ENCODE measurements at regions not wholly inside any gene's neighbourhood (a gene's known extent, or its start where the extent isn't known, plus 50 kb on each side); places are given as distances from the start of the nearest gene placed in this dataset.

DNA sequence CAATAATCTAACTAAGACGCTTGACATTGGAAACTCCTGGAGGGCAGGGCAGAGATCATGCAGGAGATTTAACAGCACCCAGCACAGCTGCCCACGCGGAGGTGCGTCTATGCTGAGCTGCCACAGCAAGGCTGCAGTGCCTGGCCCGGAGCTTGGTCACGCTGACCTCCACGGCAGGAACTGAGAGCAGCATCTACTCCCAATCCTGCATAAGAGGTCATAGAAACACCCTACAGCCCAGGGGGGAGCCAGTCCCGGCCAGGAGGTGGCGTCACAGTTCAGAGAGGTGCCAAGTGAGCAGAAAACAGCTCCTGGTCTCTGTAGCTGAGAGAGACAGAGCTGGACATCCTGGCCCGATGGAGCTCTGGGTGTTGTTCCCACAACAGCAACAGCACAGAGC, 121.1 kb upstream of the TMEM45B start:
- TF ChIP-seq, protein P1, sequence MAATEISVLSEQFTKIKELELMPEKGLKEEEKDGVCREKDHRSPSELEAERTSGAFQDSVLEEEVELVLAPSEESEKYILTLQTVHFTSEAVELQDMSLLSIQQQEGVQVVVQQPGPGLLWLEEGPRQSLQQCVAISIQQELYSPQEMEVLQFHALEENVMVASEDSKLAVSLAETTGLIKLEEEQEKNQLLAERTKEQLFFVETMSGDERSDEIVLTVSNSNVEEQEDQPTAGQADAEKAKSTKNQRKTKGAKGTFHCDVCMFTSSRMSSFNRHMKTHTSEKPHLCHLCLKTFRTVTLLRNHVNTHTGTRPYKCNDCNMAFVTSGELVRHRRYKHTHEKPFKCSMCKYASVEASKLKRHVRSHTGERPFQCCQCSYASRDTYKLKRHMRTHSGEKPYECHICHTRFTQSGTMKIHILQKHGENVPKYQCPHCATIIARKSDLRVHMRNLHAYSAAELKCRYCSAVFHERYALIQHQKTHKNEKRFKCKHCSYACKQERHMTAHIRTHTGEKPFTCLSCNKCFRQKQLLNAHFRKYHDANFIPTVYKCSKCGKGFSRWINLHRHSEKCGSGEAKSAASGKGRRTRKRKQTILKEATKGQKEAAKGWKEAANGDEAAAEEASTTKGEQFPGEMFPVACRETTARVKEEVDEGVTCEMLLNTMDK (IDR thresholded peaks at IDR 0.05; ENCODE audit: borderline replicate concordance, insufficient read depth, low read depth, low read length, poor library complexity, severe bottlenecking) = peak; percentile 46
- TF ChIP-seq GTF2F1 (IDR thresholded peaks at IDR 0.05; ENCODE audit: low read depth, low read length) (no peak), HDAC1 (IDR thresholded peaks at IDR 0.05) (no peak), RAD21 (CRISPR knock-in tag; conservative IDR thresholded peaks at IDR 0.05 in 1 of 2, IDR thresholded peaks at IDR 0.05 in 1 of 2) (0 out of 4 replicates have a peak, but pooled peaks of 1 of the 2 experiments have one; percentile 19), SMC3 (conservative IDR thresholded peaks at IDR 0.05; ENCODE audit: insufficient read depth, low read depth, low read length) (0 out of 2 replicates have a peak, but pooled peaks have one; percentile 6)
- TF ChIP-seq, protein P2, sequence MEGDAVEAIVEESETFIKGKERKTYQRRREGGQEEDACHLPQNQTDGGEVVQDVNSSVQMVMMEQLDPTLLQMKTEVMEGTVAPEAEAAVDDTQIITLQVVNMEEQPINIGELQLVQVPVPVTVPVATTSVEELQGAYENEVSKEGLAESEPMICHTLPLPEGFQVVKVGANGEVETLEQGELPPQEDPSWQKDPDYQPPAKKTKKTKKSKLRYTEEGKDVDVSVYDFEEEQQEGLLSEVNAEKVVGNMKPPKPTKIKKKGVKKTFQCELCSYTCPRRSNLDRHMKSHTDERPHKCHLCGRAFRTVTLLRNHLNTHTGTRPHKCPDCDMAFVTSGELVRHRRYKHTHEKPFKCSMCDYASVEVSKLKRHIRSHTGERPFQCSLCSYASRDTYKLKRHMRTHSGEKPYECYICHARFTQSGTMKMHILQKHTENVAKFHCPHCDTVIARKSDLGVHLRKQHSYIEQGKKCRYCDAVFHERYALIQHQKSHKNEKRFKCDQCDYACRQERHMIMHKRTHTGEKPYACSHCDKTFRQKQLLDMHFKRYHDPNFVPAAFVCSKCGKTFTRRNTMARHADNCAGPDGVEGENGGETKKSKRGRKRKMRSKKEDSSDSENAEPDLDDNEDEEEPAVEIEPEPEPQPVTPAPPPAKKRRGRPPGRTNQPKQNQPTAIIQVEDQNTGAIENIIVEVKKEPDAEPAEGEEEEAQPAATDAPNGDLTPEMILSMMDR (IDR thresholded peaks at IDR 0.05 in 2 of 3, conservative IDR thresholded peaks at IDR 0.05 in 1 of 3; ENCODE audit: insufficient read depth in 2 of 3, low read depth in 1 of 3, low read length in 3 of 3) = peak; percentile 47 to 54 (median 53); a peak in 5 of 6 replicates
- intact Hi-C loops (cut with micrococcal nuclease) = loop anchor here (2.0 kb wide), 1 partner anchor 56 kb away; no protein-coding TSS in a partner anchor
- ChIA-PET CTCF (ENCODE audit: low intra/inter-chr PET ratio) (no interaction called here), POLR2A (no interaction called here)
- H3K4me2 ChIP-seq (ENCODE audit: insufficient read depth, low read length) = no peak overlapping the region
- no peaks in the 10 kb centered on the region for H3K9me1 ChIP-seq (ENCODE audit: control insufficient read depth, insufficient read depth, low read length)
- ATAC-seq = peak; percentile 77
- H3K9ac ChIP-seq (ENCODE audit: insufficient read depth in 1 of 2, low read depth in 2 of 2, low read length in 2 of 2) = no peak overlapping the region
- H4K20me1 ChIP-seq (replicated peaks; ENCODE audit: control insufficient read depth, insufficient read depth, low read length) = no peaks in the 10 kb centered on the region
- H3K27me3 ChIP-seq (ENCODE audit: control insufficient read depth in 2 of 2, insufficient read depth in 2 of 2, low read length in 2 of 2) = peaks cover 0 to 22% of the 10 kb centered on the region in 2 experiments; a peak in 2 of 5 replicates
- FAIRE-seq = no peak
- DNase-seq (ENCODE audit: extremely low read depth in 1 of 4, low spot score in 3 of 4) = peak; percentile 14 to 38 (median 26)
- in situ Hi-C loops (cut with MboI) = no loop called here
- H3K27ac ChIP-seq (ENCODE audit: extremely low read depth, low read depth, low read length) = no peak overlapping the region
- no peaks in the 10 kb centered on the region for H3K79me2 ChIP-seq (ENCODE audit: control insufficient read depth, insufficient read depth, low read length)
- H3K4me1 ChIP-seq (replicated peaks in 1 of 2; ENCODE audit: control insufficient read depth in 2 of 2, insufficient read depth in 2 of 2, low read length in 2 of 2) = peaks cover 0 to 9% of the 10 kb centered on the region in 2 experiments; a peak in 3 of 5 replicates
- H3K9me3 ChIP-seq (replicated peaks; ENCODE audit: control insufficient read depth, insufficient read depth, low read depth, low read length) = no peaks in the 10 kb centered on the region
- WGBS (ENCODE audit: insufficient coverage, low coverage, missing lambda C conversion rate) = 1% methylated on average over 8 of the region's 10 CpGs
- H3K36me3 ChIP-seq (ENCODE audit: control insufficient read depth, insufficient read depth, low read length) = no peaks in the 10 kb centered on the region
- BruUV-seq (replicated peaks) = no TSS peak
- no peak overlapping the region for H3K4me3 ChIP-seq
- H2AFZ ChIP-seq (ENCODE audit: low read depth, low read length) = no peak overlapping the region

Measured in K562 (cell line).